B cell (primary cell): ENCODE measurements at regions not wholly inside any gene's neighbourhood (a gene's known extent, or its start where the extent isn't known, plus 50 kb on each side); places are given as distances from the start of the nearest gene placed in this dataset.

Source experiments
- ATAC-seq: fragments of 200-7000 bp; cut with Tn5 transposase; one replicate; pipeline ENCODE4 v1.10.0; 2021; ENCODE audit warnings: low read depth, mild to moderate bottlenecking, moderate number of reproducible peaks, moderate library complexity
- CTCF ChIA-PET: fragments of 350-600 bp; sonication (Branson Sonifier 250); formaldehyde crosslinking; loops from one replicate; lab custom pipeline; 2021; ENCODE audit warnings: antibody characterized with exemption, inconsistent platforms; lab: Charles Lee
- POLR2A ChIA-PET: fragments of 350-600 bp; sonication (Branson Sonifier 250); formaldehyde crosslinking; loops from one replicate; lab custom pipeline; 2021; ENCODE audit warnings: antibody characterized with exemption; lab: Charles Lee
- DNase-seq: peaks from one replicate; pipeline ENCODE4 v3.0.0; 2013
- H2AFZ ChIP-seq: 2 replicates; pipeline ENCODE4 v1.6.1; 2012; ENCODE audit warnings: mild to moderate bottlenecking, low read depth, low read length; ENCODE audit not compliant: insufficient read depth, poor library complexity, severe bottlenecking
- H3K27ac ChIP-seq, 2 donors: 1 replicate in 1 of 2; 2 replicates in 1 of 2; pipeline ENCODE4 v1.5.1; 2012 to 2013; ENCODE audit warnings: low read length in 2 of 2, mild to moderate bottlenecking in 2 of 2, moderate library complexity in 1 of 2
- H3K27me3 ChIP-seq, 4 experiments: fragments of 200-600 bp in 1 of 4; sonication (generic) in 1 of 4; replicated peaks in 1 of 4; 1 replicate in 2 of 4; 2 replicates in 2 of 4; pipeline versions ENCODE4 v1.6.1 to v1.7.0; 2013 to 2016; ENCODE audit warnings: low read length in 3 of 4, mild to moderate bottlenecking in 2 of 4, mixed read lengths in 1 of 4, moderate library complexity in 1 of 4; ENCODE audit not compliant: insufficient read depth in 4 of 4, control insufficient read depth in 3 of 4; ENCODE audit errors: control extremely low read depth in 1 of 4
- H3K36me3 ChIP-seq, 2 experiments: replicated peaks in 1 of 2; 1 replicate in 1 of 2; 2 replicates in 1 of 2; pipeline versions ENCODE4 v1.6.1 to v1.7.1; 2013; ENCODE audit warnings: low read length in 1 of 2; ENCODE audit not compliant: insufficient read depth in 2 of 2, control insufficient read depth in 1 of 2; ENCODE audit errors: control extremely low read depth in 1 of 2, extremely low read depth in 1 of 2
- H3K4me1 ChIP-seq, 2 donors: fragments of 200-600 bp in 1 of 2; sonication (generic) in 1 of 2; 1 replicate in 1 of 2; 2 replicates in 1 of 2; pipeline versions ENCODE4 v1.5.1 to v1.6.1; 2013 to 2017; ENCODE audit warnings: low read length in 2 of 2; ENCODE audit not compliant: control insufficient read depth in 2 of 2, insufficient read depth in 2 of 2
- H3K4me2 ChIP-seq: replicated peaks from 2 replicates; pipeline ENCODE3; 2012; ENCODE audit warnings: mild to moderate bottlenecking, low read depth, low read length; ENCODE audit not compliant: poor library complexity, severe bottlenecking
- H3K4me3 ChIP-seq, 5 experiments: fragments of 200-600 bp in 1 of 5; sonication (generic) in 1 of 5; 1 replicate in 3 of 5; 2 replicates in 2 of 5; pipeline versions ENCODE4 v1.5.1 to v1.7.0; 2011 to 2016; ENCODE audit warnings: low read length in 4 of 5, mild to moderate bottlenecking in 4 of 5, low read depth in 2 of 5, control low read depth in 1 of 5, moderate library complexity in 1 of 5; ENCODE audit not compliant: insufficient read depth in 1 of 5; ENCODE audit errors: control extremely low read depth in 1 of 5, extremely low read depth in 1 of 5
- H3K79me2 ChIP-seq: fragments of 200-600 bp; sonication (generic); one replicate; pipeline ENCODE4 v1.6.0; 2016; ENCODE audit warnings: low read length; ENCODE audit not compliant: control insufficient read depth, insufficient read depth
- H3K9ac ChIP-seq: fragments of 200-600 bp; sonication (generic); 2 replicates; pipeline ENCODE4 v1.6.1; 2017; ENCODE audit warnings: mild to moderate bottlenecking, low read length, moderate library complexity
- H3K9me3 ChIP-seq, 3 donors: one replicate each; pipeline versions ENCODE4 v1.6.1 to v1.7.1; 2013; ENCODE audit warnings: low read length in 2 of 3; ENCODE audit not compliant: control insufficient read depth in 2 of 3, insufficient read depth in 1 of 3; ENCODE audit errors: control extremely low read depth in 1 of 3
- H4K20me1 ChIP-seq: 2 replicates; pipeline ENCODE4 v1.6.0; 2012; ENCODE audit warnings: mild to moderate bottlenecking, low read length; ENCODE audit not compliant: insufficient read depth, control insufficient read depth, poor library complexity, severe bottlenecking
- H3K27ac Mint-ChIP-seq: one replicate; pipeline ENCODE4 v1.8.0; 2021; ENCODE audit warnings: mixed read lengths
- H3K27me3 Mint-ChIP-seq: one replicate; pipeline ENCODE4 v1.8.0; 2021; ENCODE audit warnings: mixed read lengths
- H3K4me1 Mint-ChIP-seq: one replicate; pipeline ENCODE4 v1.8.0; 2021; ENCODE audit warnings: mixed read lengths
- H3K4me3 Mint-ChIP-seq: one replicate; pipeline ENCODE4 v1.8.0; 2021; ENCODE audit warnings: mixed read lengths
- H3K9me3 Mint-ChIP-seq: one replicate; pipeline ENCODE4 v1.8.0; 2022; ENCODE audit warnings: mixed read lengths; ENCODE audit not compliant: insufficient read depth
- EZH2 ChIP-seq: IDR thresholded peaks from 2 replicates; pipeline ENCODE4 v1.6.1; 2012; ENCODE audit warnings: borderline replicate concordance, low read depth, mild to moderate bottlenecking, moderate library complexity, low read length; ENCODE audit not compliant: insufficient read depth, poor library complexity, severe bottlenecking
- WGBS: methylation state at CpG from one replicate; pipeline ENCODE4 v1.1.5; 2013; ENCODE audit warnings: missing lambda C conversion rate; ENCODE audit not compliant: insufficient coverage; 5-methylcytosine and 5-hydroxymethylcytosine counted together
- intact Hi-C: fragments of 100-400 bp; cut with micrococcal nuclease; formaldehyde crosslinking; loops from one replicate; pipeline ENCODE4 v1.10.0; 2022
- TF ChIP-seq, protein P1 (sequence below): fragments of 200-600 bp; IDR thresholded peaks from one replicate; pipeline ENCODE4 v1.8.0; 2022; ENCODE audit warnings: antibody characterized with exemption, mild to moderate bottlenecking

DNA sequence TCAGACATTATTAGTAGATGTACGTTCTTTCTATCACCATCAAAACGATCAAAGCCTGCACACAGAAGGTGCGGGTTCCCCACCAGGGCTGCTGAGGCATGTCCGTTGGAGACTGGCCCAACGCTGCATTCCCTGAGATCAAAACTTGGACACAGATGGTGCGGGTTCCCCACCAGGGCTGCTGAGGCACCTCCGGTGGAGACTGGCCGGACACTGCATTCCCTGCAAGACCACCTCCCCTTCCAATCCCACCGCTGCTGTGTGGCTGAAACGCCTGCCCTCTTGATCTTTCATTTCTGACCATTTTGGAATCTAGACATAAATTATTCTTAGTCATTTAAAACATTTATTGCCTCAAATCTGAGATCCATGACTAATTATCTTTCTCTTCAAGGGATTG lies 254.2 kb upstream of the SALL3 start:
- Histone ChIP-seq H3K36me3 (no peaks in the 10 kb centered on the region), H3K4me3 (no peak overlapping the region), H3K27me3 (peaks cover 0 to 3% (median 0%) of the 10 kb centered on the region in 4 experiments), H4K20me1 (no peaks in the 10 kb centered on the region), H3K79me2 (no peaks in the 10 kb centered on the region), H3K9me3 (peaks cover 0 to 24% (median 0%) of the 10 kb centered on the region in 3 donors), H3K4me2 (no peak overlapping the region), H3K4me1 (no peaks in the 10 kb centered on the region), H3K27ac (no peak overlapping the region), H3K9ac (no peak overlapping the region), H2AFZ (no peak overlapping the region)
- Mint-ChIP-seq H3K27me3 (peaks cover 4% of the 10 kb centered on the region), H3K9me3 (no peaks in the 10 kb centered on the region), H3K27ac (no peak overlapping the region), H3K4me1 (no peaks in the 10 kb centered on the region), H3K4me3 (no peak overlapping the region)
- ChIA-PET POLR2A (no interaction called here), CTCF (no interaction called here)
- 91% methylated on average over 8 of the region's 10 CpGs for WGBS
- DNase-seq (no peak), ATAC-seq (no peak)
- TF ChIP-seq, protein P1, sequence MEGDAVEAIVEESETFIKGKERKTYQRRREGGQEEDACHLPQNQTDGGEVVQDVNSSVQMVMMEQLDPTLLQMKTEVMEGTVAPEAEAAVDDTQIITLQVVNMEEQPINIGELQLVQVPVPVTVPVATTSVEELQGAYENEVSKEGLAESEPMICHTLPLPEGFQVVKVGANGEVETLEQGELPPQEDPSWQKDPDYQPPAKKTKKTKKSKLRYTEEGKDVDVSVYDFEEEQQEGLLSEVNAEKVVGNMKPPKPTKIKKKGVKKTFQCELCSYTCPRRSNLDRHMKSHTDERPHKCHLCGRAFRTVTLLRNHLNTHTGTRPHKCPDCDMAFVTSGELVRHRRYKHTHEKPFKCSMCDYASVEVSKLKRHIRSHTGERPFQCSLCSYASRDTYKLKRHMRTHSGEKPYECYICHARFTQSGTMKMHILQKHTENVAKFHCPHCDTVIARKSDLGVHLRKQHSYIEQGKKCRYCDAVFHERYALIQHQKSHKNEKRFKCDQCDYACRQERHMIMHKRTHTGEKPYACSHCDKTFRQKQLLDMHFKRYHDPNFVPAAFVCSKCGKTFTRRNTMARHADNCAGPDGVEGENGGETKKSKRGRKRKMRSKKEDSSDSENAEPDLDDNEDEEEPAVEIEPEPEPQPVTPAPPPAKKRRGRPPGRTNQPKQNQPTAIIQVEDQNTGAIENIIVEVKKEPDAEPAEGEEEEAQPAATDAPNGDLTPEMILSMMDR = no peak
- TF ChIP-seq EZH2 = no peak
- intact Hi-C loops = no loop called here

DNA sequence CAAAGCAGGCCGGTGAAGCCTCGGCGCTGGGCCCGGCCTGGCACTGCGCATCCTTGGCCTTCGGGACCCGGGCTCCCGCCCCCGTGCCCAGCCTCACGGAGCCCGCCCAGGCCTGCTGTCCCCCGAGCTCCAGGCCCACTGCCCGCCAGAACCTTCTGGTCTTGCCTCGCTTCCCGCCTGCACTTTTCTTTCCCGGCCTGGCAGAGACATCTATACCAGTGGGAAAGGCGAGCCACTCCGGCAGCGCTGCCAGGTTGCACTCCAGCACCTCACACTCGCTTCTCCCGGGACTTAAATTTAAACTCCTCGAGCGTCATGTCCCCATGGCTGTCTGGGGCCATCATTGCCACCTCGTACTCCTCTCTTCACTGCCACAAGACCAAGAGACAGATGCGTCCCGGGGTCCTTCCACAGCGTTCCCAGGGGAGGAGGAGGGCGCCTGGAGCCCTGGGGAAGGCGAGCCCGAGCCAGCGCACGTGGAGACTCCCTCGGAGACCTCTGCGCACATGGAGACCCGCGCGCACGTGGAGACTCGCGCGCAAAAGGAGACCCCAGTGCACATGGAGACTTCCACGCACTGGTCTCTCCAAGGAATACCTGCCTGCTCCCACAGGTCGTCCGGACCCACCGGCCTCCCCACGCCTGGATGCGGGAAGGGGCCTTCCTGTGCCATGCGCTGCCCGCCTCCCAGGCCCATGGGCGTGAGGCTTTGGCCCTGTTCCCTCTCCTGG lies 253.1 kb upstream of the SALL3 start:
- Histone ChIP-seq H4K20me1 (no peaks in the 10 kb centered on the region), H3K36me3 (no peaks in the 10 kb centered on the region), H3K9me3 (peaks cover 0 to 23% (median 0%) of the 10 kb centered on the region in 3 donors), H3K9ac (no peak overlapping the region), H3K27ac (no peak overlapping the region), H3K27me3 (no peaks in the 10 kb centered on the region), H3K4me2 (no peak overlapping the region), H2AFZ (no peak overlapping the region), H3K4me3 (no peak overlapping the region), H3K79me2 (no peaks in the 10 kb centered on the region), H3K4me1 (no peaks in the 10 kb centered on the region)
- intact Hi-C loops = no loop called here
- ATAC-seq (no peak), DNase-seq (no peak)
- Mint-ChIP-seq H3K4me3 (no peak overlapping the region), H3K27ac (no peak overlapping the region), H3K9me3 (no peaks in the 10 kb centered on the region), H3K4me1 (no peaks in the 10 kb centered on the region), H3K27me3 (peaks cover 3% of the 10 kb centered on the region)
- TF ChIP-seq EZH2 = no peak
- TF ChIP-seq, protein P1 = no peak
- POLR2A ChIA-PET = no interaction called here
- 96% methylated on average over 48 of the region's 50 CpGs for WGBS
- CTCF ChIA-PET = no interaction called here
